ENCODE measurements at regions not wholly inside any gene's neighbourhood (a gene's known extent, or its start where the extent isn't known, plus 50 kb on each side); places are given as distances from the start of the nearest gene placed in this dataset.

DNA sequence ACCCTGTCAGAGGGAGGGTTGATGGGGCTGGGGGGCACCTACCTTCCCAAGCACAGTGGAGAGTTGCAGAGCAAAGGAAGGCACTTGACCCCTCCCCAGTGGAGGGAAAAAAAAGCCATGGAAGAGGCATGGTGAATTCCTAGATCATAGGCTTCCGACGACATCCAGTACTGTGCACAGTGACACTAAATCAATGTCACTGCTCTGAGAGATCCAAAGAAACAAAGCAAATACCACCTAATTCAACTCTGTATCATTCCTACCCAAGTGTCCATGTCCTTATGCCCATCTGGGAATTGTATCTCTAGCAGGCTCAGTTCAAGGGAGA lies 344.2 kb upstream of the NCAM1 start:
- H3K27me3 ChIP-seq (ENCODE audit: insufficient read depth, low read length): no peaks in the 10 kb centered on the region
- no peaks in the 10 kb centered on the region for H3K36me3 ChIP-seq (ENCODE audit: control insufficient read depth in 1 of 2, insufficient read depth in 2 of 2, low read length in 2 of 2)
- ATAC-seq (no peak), DNase-seq (ENCODE audit: low read depth, low spot score) (no peak)
- POLR2A ChIA-PET: no interaction called here
- CTCF ChIA-PET: interaction anchor here (4.7 kb wide), 1 partner anchor 29 kb away, joined by 14 read pairs; no protein-coding TSS in a partner anchor
- RAD21 ChIA-PET (ENCODE audit: low non-redundant PET in 1 of 2, low total read pairs in 2 of 2, uncharacterized antibody in 2 of 2, unreplicated experiment in 2 of 2): no interaction called here
- H4K20me1 ChIP-seq (ENCODE audit: insufficient read depth): no peaks in the 10 kb centered on the region
- TF ChIP-seq POLR2AphosphoS5 (IDR thresholded peaks at IDR 0.05; ENCODE audit: low read depth, low read length) (no peak), TCF7L2 (IDR thresholded peaks at IDR 0.05; ENCODE audit: borderline replicate concordance, extremely low read depth, insufficient read depth, insufficient read length) (no peak), ZFX (IDR thresholded peaks at IDR 0.05) (no peak), CEBPB (IDR thresholded peaks at IDR 0.05; ENCODE audit: low read depth) (no peak), POLR2A (IDR thresholded peaks at IDR 0.05; ENCODE audit: borderline replicate concordance, extremely low read depth, insufficient read depth, insufficient read length) (no peak), SP1 (IDR thresholded peaks at IDR 0.05; ENCODE audit: low read depth) (no peak), CBX3 (IDR thresholded peaks at IDR 0.05; ENCODE audit: low read depth) (no peak), YY1 (IDR thresholded peaks at IDR 0.05; ENCODE audit: extremely low read depth, insufficient replicate concordance, low read depth, low read length) (no peak), ELF1 (IDR thresholded peaks at IDR 0.05; ENCODE audit: borderline replicate concordance, low read depth) (no peak), EGR1 (IDR thresholded peaks at IDR 0.05; ENCODE audit: low read depth) (no peak)
- TF ChIP-seq, protein P1, sequence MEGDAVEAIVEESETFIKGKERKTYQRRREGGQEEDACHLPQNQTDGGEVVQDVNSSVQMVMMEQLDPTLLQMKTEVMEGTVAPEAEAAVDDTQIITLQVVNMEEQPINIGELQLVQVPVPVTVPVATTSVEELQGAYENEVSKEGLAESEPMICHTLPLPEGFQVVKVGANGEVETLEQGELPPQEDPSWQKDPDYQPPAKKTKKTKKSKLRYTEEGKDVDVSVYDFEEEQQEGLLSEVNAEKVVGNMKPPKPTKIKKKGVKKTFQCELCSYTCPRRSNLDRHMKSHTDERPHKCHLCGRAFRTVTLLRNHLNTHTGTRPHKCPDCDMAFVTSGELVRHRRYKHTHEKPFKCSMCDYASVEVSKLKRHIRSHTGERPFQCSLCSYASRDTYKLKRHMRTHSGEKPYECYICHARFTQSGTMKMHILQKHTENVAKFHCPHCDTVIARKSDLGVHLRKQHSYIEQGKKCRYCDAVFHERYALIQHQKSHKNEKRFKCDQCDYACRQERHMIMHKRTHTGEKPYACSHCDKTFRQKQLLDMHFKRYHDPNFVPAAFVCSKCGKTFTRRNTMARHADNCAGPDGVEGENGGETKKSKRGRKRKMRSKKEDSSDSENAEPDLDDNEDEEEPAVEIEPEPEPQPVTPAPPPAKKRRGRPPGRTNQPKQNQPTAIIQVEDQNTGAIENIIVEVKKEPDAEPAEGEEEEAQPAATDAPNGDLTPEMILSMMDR (IDR thresholded peaks at IDR 0.05 in 2 of 3, conservative IDR thresholded peaks at IDR 0.05 in 1 of 3; ENCODE audit: borderline replicate concordance in 1 of 3, insufficient read depth in 1 of 3, low read depth in 2 of 3, low read length in 2 of 3): no peak
- TF ChIP-seq, protein P2, sequence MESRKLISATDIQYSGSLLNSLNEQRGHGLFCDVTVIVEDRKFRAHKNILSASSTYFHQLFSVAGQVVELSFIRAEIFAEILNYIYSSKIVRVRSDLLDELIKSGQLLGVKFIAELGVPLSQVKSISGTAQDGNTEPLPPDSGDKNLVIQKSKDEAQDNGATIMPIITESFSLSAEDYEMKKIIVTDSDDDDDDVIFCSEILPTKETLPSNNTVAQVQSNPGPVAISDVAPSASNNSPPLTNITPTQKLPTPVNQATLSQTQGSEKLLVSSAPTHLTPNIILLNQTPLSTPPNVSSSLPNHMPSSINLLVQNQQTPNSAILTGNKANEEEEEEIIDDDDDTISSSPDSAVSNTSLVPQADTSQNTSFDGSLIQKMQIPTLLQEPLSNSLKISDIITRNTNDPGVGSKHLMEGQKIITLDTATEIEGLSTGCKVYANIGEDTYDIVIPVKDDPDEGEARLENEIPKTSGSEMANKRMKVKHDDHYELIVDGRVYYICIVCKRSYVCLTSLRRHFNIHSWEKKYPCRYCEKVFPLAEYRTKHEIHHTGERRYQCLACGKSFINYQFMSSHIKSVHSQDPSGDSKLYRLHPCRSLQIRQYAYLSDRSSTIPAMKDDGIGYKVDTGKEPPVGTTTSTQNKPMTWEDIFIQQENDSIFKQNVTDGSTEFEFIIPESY (IDR thresholded peaks at IDR 0.05; ENCODE audit: extremely low read depth, insufficient replicate concordance, low read length): no peak
- no peak overlapping the region for H3K4me3 ChIP-seq (replicated peaks in 1 of 2; ENCODE audit: low read depth in 1 of 2, low read length in 2 of 2)
- no peak overlapping the region for H2AFZ ChIP-seq (ENCODE audit: low read depth, low read length, poor library complexity, severe bottlenecking)
- H3K79me2 ChIP-seq (ENCODE audit: insufficient read depth, low read length): no peaks in the 10 kb centered on the region
- no peak overlapping the region for H3K9ac ChIP-seq (ENCODE audit: low read length)
- intact Hi-C loops (cut with micrococcal nuclease): no loop called here
- H3K9me2 ChIP-seq (ENCODE audit: insufficient read depth): no peaks in the 10 kb centered on the region
- no peak overlapping the region for H3K27ac ChIP-seq (ENCODE audit: low read depth, low read length)
- H3K4me1 ChIP-seq (ENCODE audit: control insufficient read depth in 1 of 2, insufficient read depth in 2 of 2, low read length in 2 of 2): peaks cover 25 to 47% of the 10 kb centered on the region in 2 experiments
- H3K4me2 ChIP-seq (ENCODE audit: low read length): no peak overlapping the region
- no TSS peak for BruUV-seq (replicated peaks)
- H3K9me3 ChIP-seq (ENCODE audit: control insufficient read depth in 1 of 2, insufficient read depth in 1 of 2, low read depth in 1 of 2, low read length in 2 of 2): no peaks in the 10 kb centered on the region

Measured in HCT116 (cell line).